H1 (cell line): ENCODE measurements at regions not wholly inside any gene's neighbourhood (a gene's known extent, or its start where the extent isn't known, plus 50 kb on each side); places are given as distances from the start of the nearest gene placed in this dataset.

ENCODE experiments used
- BACH1 ChIP-seq: IDR thresholded peaks from 2 replicates; pipeline ENCODE4 v1.6.1; 2012; ENCODE audit warnings: low read length, improper control_type of control experiment
- MAFK ChIP-seq: IDR thresholded peaks from 2 replicates; pipeline ENCODE4 v1.6.1; 2012; ENCODE audit warnings: low read depth, mild to moderate bottlenecking, improper control_type of control experiment, low read length
- TF ChIP-seq, protein P1 (sequence below): fragments of 300-600 bp; sonication (generic); IDR thresholded peaks from 2 replicates; pipeline ENCODE4 v1.7.1; 2012; ENCODE audit warnings: low read length, moderate library complexity, mild to moderate bottlenecking, inconsistent platforms; ENCODE audit not compliant: insufficient replicate concordance

DNA sequence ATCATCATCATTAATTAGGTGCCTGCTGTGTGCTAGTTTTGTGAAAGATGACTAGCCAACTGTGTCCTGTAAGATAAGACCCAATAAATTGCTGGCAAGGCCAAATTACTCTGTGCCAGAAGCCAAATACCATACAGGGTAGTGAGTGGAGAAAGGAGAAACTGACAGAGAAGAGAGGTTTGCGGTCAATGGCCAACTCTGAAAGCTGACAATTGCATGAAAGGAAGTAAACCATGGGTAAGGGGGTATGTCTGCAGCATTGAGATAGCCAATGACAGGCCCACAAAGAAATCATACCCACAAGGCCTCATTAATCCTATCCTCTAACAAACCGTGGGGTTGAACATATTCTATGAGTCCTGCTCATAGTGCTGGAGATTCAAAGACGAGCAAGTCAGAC lies 236.6 kb upstream of the CCDC196 start (continued):
- TF ChIP-seq, protein P1, sequence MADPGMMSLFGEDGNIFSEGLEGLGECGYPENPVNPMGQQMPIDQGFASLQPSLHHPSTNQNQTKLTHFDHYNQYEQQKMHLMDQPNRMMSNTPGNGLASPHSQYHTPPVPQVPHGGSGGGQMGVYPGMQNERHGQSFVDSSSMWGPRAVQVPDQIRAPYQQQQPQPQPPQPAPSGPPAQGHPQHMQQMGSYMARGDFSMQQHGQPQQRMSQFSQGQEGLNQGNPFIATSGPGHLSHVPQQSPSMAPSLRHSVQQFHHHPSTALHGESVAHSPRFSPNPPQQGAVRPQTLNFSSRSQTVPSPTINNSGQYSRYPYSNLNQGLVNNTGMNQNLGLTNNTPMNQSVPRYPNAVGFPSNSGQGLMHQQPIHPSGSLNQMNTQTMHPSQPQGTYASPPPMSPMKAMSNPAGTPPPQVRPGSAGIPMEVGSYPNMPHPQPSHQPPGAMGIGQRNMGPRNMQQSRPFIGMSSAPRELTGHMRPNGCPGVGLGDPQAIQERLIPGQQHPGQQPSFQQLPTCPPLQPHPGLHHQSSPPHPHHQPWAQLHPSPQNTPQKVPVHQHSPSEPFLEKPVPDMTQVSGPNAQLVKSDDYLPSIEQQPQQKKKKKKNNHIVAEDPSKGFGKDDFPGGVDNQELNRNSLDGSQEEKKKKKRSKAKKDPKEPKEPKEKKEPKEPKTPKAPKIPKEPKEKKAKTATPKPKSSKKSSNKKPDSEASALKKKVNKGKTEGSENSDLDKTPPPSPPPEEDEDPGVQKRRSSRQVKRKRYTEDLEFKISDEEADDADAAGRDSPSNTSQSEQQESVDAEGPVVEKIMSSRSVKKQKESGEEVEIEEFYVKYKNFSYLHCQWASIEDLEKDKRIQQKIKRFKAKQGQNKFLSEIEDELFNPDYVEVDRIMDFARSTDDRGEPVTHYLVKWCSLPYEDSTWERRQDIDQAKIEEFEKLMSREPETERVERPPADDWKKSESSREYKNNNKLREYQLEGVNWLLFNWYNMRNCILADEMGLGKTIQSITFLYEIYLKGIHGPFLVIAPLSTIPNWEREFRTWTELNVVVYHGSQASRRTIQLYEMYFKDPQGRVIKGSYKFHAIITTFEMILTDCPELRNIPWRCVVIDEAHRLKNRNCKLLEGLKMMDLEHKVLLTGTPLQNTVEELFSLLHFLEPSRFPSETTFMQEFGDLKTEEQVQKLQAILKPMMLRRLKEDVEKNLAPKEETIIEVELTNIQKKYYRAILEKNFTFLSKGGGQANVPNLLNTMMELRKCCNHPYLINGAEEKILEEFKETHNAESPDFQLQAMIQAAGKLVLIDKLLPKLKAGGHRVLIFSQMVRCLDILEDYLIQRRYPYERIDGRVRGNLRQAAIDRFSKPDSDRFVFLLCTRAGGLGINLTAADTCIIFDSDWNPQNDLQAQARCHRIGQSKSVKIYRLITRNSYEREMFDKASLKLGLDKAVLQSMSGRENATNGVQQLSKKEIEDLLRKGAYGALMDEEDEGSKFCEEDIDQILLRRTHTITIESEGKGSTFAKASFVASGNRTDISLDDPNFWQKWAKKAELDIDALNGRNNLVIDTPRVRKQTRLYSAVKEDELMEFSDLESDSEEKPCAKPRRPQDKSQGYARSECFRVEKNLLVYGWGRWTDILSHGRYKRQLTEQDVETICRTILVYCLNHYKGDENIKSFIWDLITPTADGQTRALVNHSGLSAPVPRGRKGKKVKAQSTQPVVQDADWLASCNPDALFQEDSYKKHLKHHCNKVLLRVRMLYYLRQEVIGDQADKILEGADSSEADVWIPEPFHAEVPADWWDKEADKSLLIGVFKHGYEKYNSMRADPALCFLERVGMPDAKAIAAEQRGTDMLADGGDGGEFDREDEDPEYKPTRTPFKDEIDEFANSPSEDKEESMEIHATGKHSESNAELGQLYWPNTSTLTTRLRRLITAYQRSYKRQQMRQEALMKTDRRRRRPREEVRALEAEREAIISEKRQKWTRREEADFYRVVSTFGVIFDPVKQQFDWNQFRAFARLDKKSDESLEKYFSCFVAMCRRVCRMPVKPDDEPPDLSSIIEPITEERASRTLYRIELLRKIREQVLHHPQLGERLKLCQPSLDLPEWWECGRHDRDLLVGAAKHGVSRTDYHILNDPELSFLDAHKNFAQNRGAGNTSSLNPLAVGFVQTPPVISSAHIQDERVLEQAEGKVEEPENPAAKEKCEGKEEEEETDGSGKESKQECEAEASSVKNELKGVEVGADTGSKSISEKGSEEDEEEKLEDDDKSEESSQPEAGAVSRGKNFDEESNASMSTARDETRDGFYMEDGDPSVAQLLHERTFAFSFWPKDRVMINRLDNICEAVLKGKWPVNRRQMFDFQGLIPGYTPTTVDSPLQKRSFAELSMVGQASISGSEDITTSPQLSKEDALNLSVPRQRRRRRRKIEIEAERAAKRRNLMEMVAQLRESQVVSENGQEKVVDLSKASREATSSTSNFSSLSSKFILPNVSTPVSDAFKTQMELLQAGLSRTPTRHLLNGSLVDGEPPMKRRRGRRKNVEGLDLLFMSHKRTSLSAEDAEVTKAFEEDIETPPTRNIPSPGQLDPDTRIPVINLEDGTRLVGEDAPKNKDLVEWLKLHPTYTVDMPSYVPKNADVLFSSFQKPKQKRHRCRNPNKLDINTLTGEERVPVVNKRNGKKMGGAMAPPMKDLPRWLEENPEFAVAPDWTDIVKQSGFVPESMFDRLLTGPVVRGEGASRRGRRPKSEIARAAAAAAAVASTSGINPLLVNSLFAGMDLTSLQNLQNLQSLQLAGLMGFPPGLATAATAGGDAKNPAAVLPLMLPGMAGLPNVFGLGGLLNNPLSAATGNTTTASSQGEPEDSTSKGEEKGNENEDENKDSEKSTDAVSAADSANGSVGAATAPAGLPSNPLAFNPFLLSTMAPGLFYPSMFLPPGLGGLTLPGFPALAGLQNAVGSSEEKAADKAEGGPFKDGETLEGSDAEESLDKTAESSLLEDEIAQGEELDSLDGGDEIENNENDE: no peak
- TF ChIP-seq BACH1: no peak
- no peak for TF ChIP-seq MAFK
